Activated CD8-positive, alpha-beta T cell treated with anti-CD3 and anti-CD28 coated beads for 36 hours (primary cell): ENCODE measurements at regions not wholly inside any gene's neighbourhood (a gene's known extent, or its start where the extent isn't known, plus 50 kb on each side); places are given as distances from the start of the nearest gene placed in this dataset.

Experiments used
- ATAC-seq: fragments of 200-7000 bp; cut with Tn5 transposase; one replicate; pipeline ENCODE4 v1.10.0; 2021; ENCODE audit warnings: mild to moderate bottlenecking, moderate library complexity
- CTCF ChIA-PET: fragments of 350-600 bp; sonication (Branson Sonifier 250); formaldehyde crosslinking; loops from one replicate; lab custom pipeline; 2021; ENCODE audit warnings: antibody characterized with exemption; lab: Charles Lee
- POLR2A ChIA-PET: fragments of 350-600 bp; sonication (Branson Sonifier 250); formaldehyde crosslinking; loops from one replicate; lab custom pipeline; 2021; ENCODE audit warnings: antibody characterized with exemption; lab: Charles Lee
- DNase-seq: peaks from one replicate; pipeline ENCODE4 v3.0.0-alpha.2; 2020
- H3K27ac Mint-ChIP-seq: one replicate; pipeline ENCODE4 v1.8.0; 2021; ENCODE audit warnings: mild to moderate bottlenecking, mixed read lengths
- H3K27me3 Mint-ChIP-seq: one replicate; pipeline ENCODE4 v1.8.0; 2021; ENCODE audit warnings: mixed read lengths
- H3K36me3 Mint-ChIP-seq: one replicate; pipeline ENCODE4 v1.8.0; 2021; ENCODE audit warnings: low read depth, mixed read lengths
- H3K4me1 Mint-ChIP-seq: one replicate; pipeline ENCODE4 v1.8.0; 2021; ENCODE audit warnings: low read depth, mixed read lengths
- H3K4me3 Mint-ChIP-seq: one replicate; pipeline ENCODE4 v1.8.0; 2021; ENCODE audit warnings: mild to moderate bottlenecking, moderate library complexity, mixed read lengths
- H3K9me3 Mint-ChIP-seq: one replicate; pipeline ENCODE4 v1.8.0; 2021; ENCODE audit warnings: mixed read lengths
- intact Hi-C: fragments of 100-400 bp; cut with micrococcal nuclease; formaldehyde crosslinking; loops from one replicate; pipeline ENCODE4 v1.10.0; 2022
- TF ChIP-seq, protein P1 (sequence below): fragments of 200-600 bp; IDR thresholded peaks from one replicate; pipeline ENCODE4 v1.8.0; 2022; ENCODE audit warnings: antibody characterized with exemption, mild to moderate bottlenecking

DNA sequence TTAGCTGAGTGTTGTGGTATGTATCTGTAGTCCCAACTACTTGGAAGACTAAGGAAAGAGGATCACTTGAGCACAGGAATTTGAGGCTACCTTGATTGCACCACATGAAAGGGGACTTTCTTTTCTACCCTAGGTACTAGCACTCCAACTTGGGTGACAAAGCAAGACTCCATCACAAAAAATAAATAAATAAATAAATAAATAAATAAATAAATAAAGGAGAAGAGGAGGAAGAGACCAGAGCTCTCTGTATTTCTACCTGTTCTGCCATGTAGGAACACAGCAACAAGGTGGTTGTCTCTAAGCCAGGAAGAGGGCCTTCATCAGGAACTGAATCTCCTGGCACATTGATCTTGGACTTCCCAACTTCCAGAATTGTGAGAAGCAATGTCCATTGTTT is 118.6 kb downstream of the HMHB1 start:
- Mint-ChIP-seq H3K9me3 (peaks cover 11% of the 10 kb centered on the region), H3K36me3 (no peaks in the 10 kb centered on the region), H3K4me1 (no peaks in the 10 kb centered on the region), H3K27ac (no peak overlapping the region), H3K4me3 (no peak overlapping the region), H3K27me3 (no peaks in the 10 kb centered on the region)
- ChIA-PET CTCF (no interaction called here), POLR2A (no interaction called here)
- no peak for DNase-seq
- TF ChIP-seq, protein P1, sequence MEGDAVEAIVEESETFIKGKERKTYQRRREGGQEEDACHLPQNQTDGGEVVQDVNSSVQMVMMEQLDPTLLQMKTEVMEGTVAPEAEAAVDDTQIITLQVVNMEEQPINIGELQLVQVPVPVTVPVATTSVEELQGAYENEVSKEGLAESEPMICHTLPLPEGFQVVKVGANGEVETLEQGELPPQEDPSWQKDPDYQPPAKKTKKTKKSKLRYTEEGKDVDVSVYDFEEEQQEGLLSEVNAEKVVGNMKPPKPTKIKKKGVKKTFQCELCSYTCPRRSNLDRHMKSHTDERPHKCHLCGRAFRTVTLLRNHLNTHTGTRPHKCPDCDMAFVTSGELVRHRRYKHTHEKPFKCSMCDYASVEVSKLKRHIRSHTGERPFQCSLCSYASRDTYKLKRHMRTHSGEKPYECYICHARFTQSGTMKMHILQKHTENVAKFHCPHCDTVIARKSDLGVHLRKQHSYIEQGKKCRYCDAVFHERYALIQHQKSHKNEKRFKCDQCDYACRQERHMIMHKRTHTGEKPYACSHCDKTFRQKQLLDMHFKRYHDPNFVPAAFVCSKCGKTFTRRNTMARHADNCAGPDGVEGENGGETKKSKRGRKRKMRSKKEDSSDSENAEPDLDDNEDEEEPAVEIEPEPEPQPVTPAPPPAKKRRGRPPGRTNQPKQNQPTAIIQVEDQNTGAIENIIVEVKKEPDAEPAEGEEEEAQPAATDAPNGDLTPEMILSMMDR = no peak
- no peak for ATAC-seq
- intact Hi-C loops = no loop called here

DNA sequence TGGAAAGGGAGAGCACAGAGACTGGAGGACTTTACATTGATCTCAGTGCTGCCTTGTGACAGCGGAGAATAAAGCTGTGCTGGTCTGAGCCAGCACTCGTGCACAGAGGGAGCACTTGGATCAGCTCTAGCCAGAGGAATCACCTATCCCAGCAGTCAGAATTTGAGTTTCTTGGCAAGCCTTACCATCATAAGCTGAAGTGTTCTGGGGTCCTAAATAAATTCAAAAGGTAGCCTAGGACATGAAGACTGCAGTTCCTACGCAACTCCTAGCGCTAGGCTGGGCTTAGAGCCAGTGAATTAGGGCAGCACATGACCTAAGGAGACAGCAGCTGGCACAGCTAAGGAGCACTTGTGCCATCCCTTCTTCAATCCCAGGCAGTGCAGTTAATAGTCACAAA is 119.5 kb downstream of the HMHB1 start:
- ChIA-PET CTCF (interaction anchor here (0.6 kb wide), 1 partner anchor 32 kb away, joined by 3 read pairs; no protein-coding TSS in a partner anchor), POLR2A (no interaction called here)
- ATAC-seq (no peak), DNase-seq (no peak)
- Mint-ChIP-seq H3K4me1 (no peaks in the 10 kb centered on the region), H3K27me3 (no peaks in the 10 kb centered on the region), H3K9me3 (peaks cover 11% of the 10 kb centered on the region), H3K36me3 (no peaks in the 10 kb centered on the region), H3K27ac (no peak overlapping the region), H3K4me3 (no peak overlapping the region)
- intact Hi-C loops = no loop called here
- TF ChIP-seq, protein P1 = no peak

DNA sequence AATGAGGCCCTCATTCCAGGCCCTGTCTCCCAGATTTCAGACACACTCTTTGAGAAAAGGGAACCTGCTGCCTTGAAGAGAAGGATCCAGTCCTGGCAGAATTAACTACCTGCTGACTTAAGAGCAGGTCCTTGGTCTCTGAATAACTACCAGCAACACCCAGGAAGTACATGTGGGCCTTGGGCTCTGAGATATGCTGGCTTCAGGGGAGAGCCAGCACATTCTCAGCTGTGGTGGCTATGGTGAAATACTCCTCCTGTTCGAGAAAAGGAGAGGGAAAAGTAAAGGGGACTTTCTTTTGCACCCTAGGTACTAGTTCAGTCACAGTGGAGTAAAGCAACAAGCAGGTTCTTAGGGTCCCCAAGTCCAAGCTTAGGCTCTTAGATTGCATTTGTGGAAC is 120.0 kb downstream of the HMHB1 start:
- DNase-seq (no peak), ATAC-seq (no peak)
- TF ChIP-seq, protein P1 = no peak
- intact Hi-C loops = no loop called here
- H3K27ac Mint-ChIP-seq = no peak overlapping the region
- H3K4me3 Mint-ChIP-seq = no peak overlapping the region
- H3K27me3 Mint-ChIP-seq = no peaks in the 10 kb centered on the region
- no peaks in the 10 kb centered on the region for H3K36me3 Mint-ChIP-seq
- no peaks in the 10 kb centered on the region for H3K4me1 Mint-ChIP-seq
- peaks cover 11% of the 10 kb centered on the region for H3K9me3 Mint-ChIP-seq
- CTCF ChIA-PET = interaction anchor here (0.6 kb wide), 1 partner anchor 32 kb away, joined by 3 read pairs; no protein-coding TSS in a partner anchor
- POLR2A ChIA-PET = no interaction called here

DNA sequence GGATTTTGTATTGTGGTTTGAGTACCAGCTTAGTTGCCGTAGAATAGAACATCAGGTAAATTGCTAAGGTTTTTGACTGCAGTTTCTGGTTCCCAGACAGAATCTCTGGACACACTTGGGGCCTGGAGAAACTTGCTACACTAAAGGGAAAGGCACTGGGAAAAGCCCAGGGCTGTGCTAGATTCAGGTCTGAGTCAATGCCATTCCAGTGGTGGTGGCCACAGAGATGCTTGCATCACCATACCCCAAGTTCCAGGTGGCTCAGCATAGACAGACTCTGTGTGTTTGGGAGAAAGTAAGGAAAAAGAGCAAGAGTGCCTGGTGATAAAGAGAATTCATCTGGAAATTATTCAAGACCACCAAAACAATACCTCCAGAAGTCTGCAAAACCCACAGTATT is 120.6 kb downstream of the HMHB1 start:
- Mint-ChIP-seq H3K9me3 (peaks cover 11% of the 10 kb centered on the region), H3K27ac (no peak overlapping the region), H3K4me3 (no peak overlapping the region), H3K36me3 (no peaks in the 10 kb centered on the region), H3K27me3 (no peaks in the 10 kb centered on the region), H3K4me1 (no peaks in the 10 kb centered on the region)
- ATAC-seq (no peak), DNase-seq (no peak)
- intact Hi-C loops = no loop called here
- POLR2A ChIA-PET = no interaction called here
- CTCF ChIA-PET = no interaction called here
- TF ChIP-seq, protein P1 = no peak

DNA sequence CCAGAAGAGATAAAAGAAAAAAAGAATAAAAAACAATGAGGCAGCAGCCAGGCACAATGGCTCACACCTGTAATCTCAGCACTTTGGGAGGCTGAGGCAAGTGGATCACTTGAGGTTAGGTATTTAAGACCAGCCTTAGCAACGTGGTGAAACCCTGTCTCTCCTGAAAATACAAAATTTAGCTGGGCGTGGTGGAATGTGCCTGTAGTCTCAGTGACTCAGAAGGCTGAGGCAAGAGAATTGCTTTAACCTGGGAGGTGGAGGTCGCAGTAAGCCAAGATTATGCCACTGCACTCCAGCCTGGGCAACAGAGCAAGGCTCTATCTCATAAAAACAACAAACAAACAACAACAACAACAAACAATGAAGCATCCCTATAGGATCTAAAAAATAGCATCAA is 121.5 kb downstream of the HMHB1 start:
- intact Hi-C loops = no loop called here
- ChIA-PET POLR2A (no interaction called here), CTCF (no interaction called here)
- no peak overlapping the region for H3K4me3 Mint-ChIP-seq
- H3K27me3 Mint-ChIP-seq = no peaks in the 10 kb centered on the region
- ATAC-seq (no peak), DNase-seq (no peak)
- no peaks in the 10 kb centered on the region for H3K36me3 Mint-ChIP-seq
- TF ChIP-seq, protein P1 = no peak
- no peaks in the 10 kb centered on the region for H3K4me1 Mint-ChIP-seq
- no peak overlapping the region for H3K27ac Mint-ChIP-seq
- peaks cover 11% of the 10 kb centered on the region for H3K9me3 Mint-ChIP-seq
